ENCODE measurements at regions not wholly inside any gene's neighbourhood (a gene's known extent, or its start where the extent isn't known, plus 50 kb on each side); places are given as distances from the start of the nearest gene placed in this dataset.

GRCh38 chr15:70200511-70201424, 103.1 kb upstream of the TLE3 start:
- DNase-seq (ENCODE audit: low spot score): no peak

- peak; percentile 21 for DNase-seq (ENCODE audit: low spot score)
These were observed 102.1 kb upstream of the TLE3 start for GRCh38 chr15:70199540-70200410.

- DNase-seq (ENCODE audit: low spot score): no peak
These were observed 101.4 kb upstream of the TLE3 start for GRCh38 chr15:70199124-70199482.

- no peak for DNase-seq (ENCODE audit: low spot score)
These were observed 100.9 kb upstream of the TLE3 start for GRCh38 chr15:70198441-70199123.

- no peak for DNase-seq (ENCODE audit: low spot score)
These were observed 100.2 kb upstream of the TLE3 start for GRCh38 chr15:70197945-70198361.

GRCh38 chr15:70197318-70197944, 99.7 kb upstream of the TLE3 start:
- no peak for DNase-seq (ENCODE audit: low spot score)

- peak; percentile 76 for DNase-seq (ENCODE audit: low spot score)
These were observed 98.9 kb upstream of the TLE3 start for GRCh38 chr15:70196372-70197316.

- peak; percentile 96 for DNase-seq (ENCODE audit: low spot score)
These were observed 98.0 kb upstream of the TLE3 start for GRCh38 chr15:70195587-70196305.

GRCh38 chr15:70195171-70195570, 97.5 kb upstream of the TLE3 start:
- DNase-seq (ENCODE audit: low spot score): no peak

GRCh38 chr15:70194266-70194665, 96.5 kb upstream of the TLE3 start:
- no peak for DNase-seq (ENCODE audit: low spot score)

- no peak for DNase-seq (ENCODE audit: low spot score)
These were observed 96.0 kb upstream of the TLE3 start for GRCh38 chr15:70193734-70194133.

GRCh38 chr15:70192490-70192889, 94.8 kb upstream of the TLE3 start:
- DNase-seq (ENCODE audit: low spot score): no peak

GRCh38 chr15:70192041-70192440, 94.3 kb upstream of the TLE3 start:
- no peak for DNase-seq (ENCODE audit: low spot score)

- DNase-seq (ENCODE audit: low spot score): no peak
These were observed 93.2 kb upstream of the TLE3 start for GRCh38 chr15:70190965-70191364.

GRCh38 chr15:70189826-70190695, 92.3 kb upstream of the TLE3 start:
- DNase-seq (ENCODE audit: low spot score): no peak

GRCh38 chr15:70188286-70188685, 90.6 kb upstream of the TLE3 start:
- DNase-seq (ENCODE audit: low spot score): no peak

- DNase-seq (ENCODE audit: low spot score): no peak
These were observed 89.6 kb upstream of the TLE3 start for GRCh38 chr15:70187331-70187730.

GRCh38 chr15:70186152-70186551, 88.4 kb upstream of the TLE3 start:
- no peak for DNase-seq (ENCODE audit: low spot score)

GRCh38 chr15:70185251-70185711, 87.6 kb upstream of the TLE3 start:
- DNase-seq (ENCODE audit: low spot score): no peak
